Body of pancreas (tissue), 4 donors: ENCODE measurements at regions not wholly inside any gene's neighbourhood (a gene's known extent, or its start where the extent isn't known, plus 50 kb on each side); places are given as distances from the start of the nearest gene placed in this dataset.

ENCODE experiments used
- ATAC-seq: fragments of 150-250 bp; one replicate; pipeline ENCODE4 v1.9.1; 2016
- DNase-seq, 4 donors: peaks; one replicate each; pipeline ENCODE4 v3.0.0-alpha.2; 2019
- H3K27ac ChIP-seq, 4 donors: fragments of 200-600 bp; sonication (generic); 1 replicate in 3 of 4; 2 replicates in 1 of 4; pipeline versions ENCODE4 v1.5.1 to v1.6.1; 2016 to 2019; ENCODE audit warnings: mild to moderate bottlenecking in 1 of 4, mixed read lengths in 1 of 4, moderate library complexity in 1 of 4
- H3K27me3 ChIP-seq, 2 donors: fragments of 200-600 bp; sonication (generic); one replicate each; pipeline ENCODE4 v1.6.0; 2016; ENCODE audit warnings: mild to moderate bottlenecking in 1 of 2
- H3K36me3 ChIP-seq, 2 donors: fragments of 200-600 bp; sonication (generic); replicated peaks in 1 of 2; 2 replicates each; pipeline ENCODE4 v1.5.1; 2016; ENCODE audit warnings: low read depth in 2 of 2; ENCODE audit not compliant: insufficient read depth in 1 of 2
- H3K4me1 ChIP-seq: fragments of 200-600 bp; sonication (generic); one replicate; pipeline ENCODE4 v1.6.0; 2016
- H3K4me3 ChIP-seq, 2 donors: fragments of 200-600 bp; sonication (generic); 1 replicate in 1 of 2; 2 replicates in 1 of 2; pipeline ENCODE4 v1.5.1; 2016 to 2019
- H3K9me3 ChIP-seq, 3 donors: fragments of 200-600 bp; sonication (generic); 1 replicate in 2 of 3; 2 replicates in 1 of 3; pipeline ENCODE4 v1.5.1; 2016
- CTCF ChIP-seq, 7 experiments: fragments of 450-650 bp in 4 of 7; fragments of 200-600 bp in 3 of 7; sonication (generic) in 3 of 7; IDR thresholded peaks; one replicate each; pipeline ENCODE4 v1.5.1; 2016 to 2019; ENCODE audit warnings: antibody characterized with exemption in 7 of 7
- POLR2A ChIP-seq, 3 donors: fragments of 450-650 bp; IDR thresholded peaks; one replicate each; pipeline ENCODE4 v1.6.1; 2016; ENCODE audit warnings: antibody characterized with exemption in 3 of 3, mild to moderate bottlenecking in 2 of 3
- WGBS, 2 donors: methylation state at CpG; one replicate each; pipeline ENCODE4 v1.1.5; 2017; 5-methylcytosine and 5-hydroxymethylcytosine counted together
- intact Hi-C: fragments of 100-400 bp; cut with DNase I; formaldehyde crosslinking; loops from one replicate; pipeline ENCODE4 v1.15.1; 2023

- H3K27me3 ChIP-seq, result no peaks in the 10 kb centered on the region
- no peak overlapping the region for H3K4me3 ChIP-seq
- H3K4me1 ChIP-seq, result no peaks in the 10 kb centered on the region
- DNase-seq (no peak), ATAC-seq (no peak)
- no peak for TF ChIP-seq POLR2A (IDR thresholded peaks at IDR 0.05)
- no peak for TF ChIP-seq CTCF (IDR thresholded peaks at IDR 0.05)
- H3K27ac ChIP-seq, result no peak overlapping the region
- no peaks in the 10 kb centered on the region for H3K36me3 ChIP-seq
- H3K9me3 ChIP-seq, result no peaks in the 10 kb centered on the region
- intact Hi-C loops, result no loop called here
- 53 to 69% methylated on average over 3 of the region's 3 CpGs for WGBS, 2 donors
Observed at GRCh38 chr2:176685908-176686307, 416.7 kb downstream of the MTX2 start.

GRCh38 chr2:176686328-176686727 is 417.1 kb downstream of the MTX2 start:
- intact Hi-C loops, result no loop called here
- Histone ChIP-seq H3K27me3 (no peaks in the 10 kb centered on the region), H3K4me1 (no peaks in the 10 kb centered on the region), H3K27ac (no peak overlapping the region), H3K4me3 (no peak overlapping the region), H3K36me3 (no peaks in the 10 kb centered on the region), H3K9me3 (no peaks in the 10 kb centered on the region)
- no peak for ATAC-seq
- TF ChIP-seq CTCF (IDR thresholded peaks at IDR 0.05) (no peak), POLR2A (IDR thresholded peaks at IDR 0.05) (no peak)
- WGBS, 2 donors, result 74% methylated on average over 3 of the region's 3 CpGs
- DNase-seq, result no peak

- no peaks in the 10 kb centered on the region for H3K9me3 ChIP-seq
- DNase-seq, result no peak
- no peaks in the 10 kb centered on the region for H3K36me3 ChIP-seq
- intact Hi-C loops, result no loop called here
- H3K4me3 ChIP-seq, result no peak overlapping the region
- TF ChIP-seq CTCF (IDR thresholded peaks at IDR 0.05) (no peak), POLR2A (IDR thresholded peaks at IDR 0.05) (no peak)
- H3K4me1 ChIP-seq, result no peaks in the 10 kb centered on the region
- WGBS, 2 donors, result 75 to 77% methylated on average over 4 of the region's 4 CpGs
- no peak for ATAC-seq
- no peaks in the 10 kb centered on the region for H3K27me3 ChIP-seq
- H3K27ac ChIP-seq, result no peak overlapping the region
Observed at GRCh38 chr2:176687342-176687741, 418.1 kb downstream of the MTX2 start.

DNA sequence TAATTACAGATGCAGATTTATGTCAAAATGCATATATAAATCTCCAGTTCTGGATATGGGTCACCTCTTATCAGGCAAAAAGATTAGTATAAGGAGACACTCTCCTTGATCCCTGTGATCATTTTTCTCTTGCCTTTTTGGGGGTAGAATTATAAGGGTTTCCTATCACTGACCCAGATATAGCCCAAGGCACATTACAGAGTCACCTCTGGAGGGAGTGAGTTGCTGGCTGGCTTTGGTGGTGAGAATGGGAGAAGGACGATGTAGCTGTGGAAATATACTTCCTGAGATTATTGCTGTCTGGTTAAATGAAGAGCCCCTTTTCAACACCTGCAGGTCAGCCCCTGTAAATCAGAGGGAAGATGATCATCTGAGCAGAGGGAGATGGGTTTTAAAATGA is 418.7 kb downstream of the MTX2 start:
- no peaks in the 10 kb centered on the region for H3K36me3 ChIP-seq
- WGBS, 2 donors, result 67 to 87% methylated on average over 1 of the region's 1 CpG
- H3K4me1 ChIP-seq, result no peaks in the 10 kb centered on the region
- no peak overlapping the region for H3K4me3 ChIP-seq
- intact Hi-C loops, result no loop called here
- no peaks in the 10 kb centered on the region for H3K27me3 ChIP-seq
- ATAC-seq, result no peak
- no peak for TF ChIP-seq POLR2A (IDR thresholded peaks at IDR 0.05)
- no peak for TF ChIP-seq CTCF (IDR thresholded peaks at IDR 0.05)
- H3K9me3 ChIP-seq, result no peaks in the 10 kb centered on the region
- no peak overlapping the region for H3K27ac ChIP-seq
- DNase-seq, result no peak

- intact Hi-C loops, result no loop called here
- Histone ChIP-seq H3K4me3 (no peak overlapping the region), H3K27me3 (no peaks in the 10 kb centered on the region), H3K9me3 (no peaks in the 10 kb centered on the region), H3K36me3 (no peaks in the 10 kb centered on the region), H3K4me1 (no peaks in the 10 kb centered on the region), H3K27ac (no peak overlapping the region)
- no peak for TF ChIP-seq CTCF (IDR thresholded peaks at IDR 0.05)
- TF ChIP-seq POLR2A (IDR thresholded peaks at IDR 0.05), result no peak
- ATAC-seq (no peak), DNase-seq (no peak)
- WGBS, 2 donors, result 29 to 30% methylated on average over 1 of the region's 1 CpG
Observed at GRCh38 chr2:176689711-176690110, 420.5 kb downstream of the MTX2 start.
